Stimulated activated naive CD4-positive, alpha-beta T cell (primary cell): ENCODE measurements at regions not wholly inside any gene's neighbourhood (a gene's known extent, or its start where the extent isn't known, plus 50 kb on each side); places are given as distances from the start of the nearest gene placed in this dataset.
"Not testable (repeated sequence)": the region's sequence is repeated elsewhere in the genome, so short reads cannot be mapped to it uniquely, and the experiment has no call there.

ENCODE experiments used
- DNase-seq, 6 experiments: peaks; one replicate each; lab custom pipeline; 2025; lab: John Stamatoyannopoulos, UW

DNA sequence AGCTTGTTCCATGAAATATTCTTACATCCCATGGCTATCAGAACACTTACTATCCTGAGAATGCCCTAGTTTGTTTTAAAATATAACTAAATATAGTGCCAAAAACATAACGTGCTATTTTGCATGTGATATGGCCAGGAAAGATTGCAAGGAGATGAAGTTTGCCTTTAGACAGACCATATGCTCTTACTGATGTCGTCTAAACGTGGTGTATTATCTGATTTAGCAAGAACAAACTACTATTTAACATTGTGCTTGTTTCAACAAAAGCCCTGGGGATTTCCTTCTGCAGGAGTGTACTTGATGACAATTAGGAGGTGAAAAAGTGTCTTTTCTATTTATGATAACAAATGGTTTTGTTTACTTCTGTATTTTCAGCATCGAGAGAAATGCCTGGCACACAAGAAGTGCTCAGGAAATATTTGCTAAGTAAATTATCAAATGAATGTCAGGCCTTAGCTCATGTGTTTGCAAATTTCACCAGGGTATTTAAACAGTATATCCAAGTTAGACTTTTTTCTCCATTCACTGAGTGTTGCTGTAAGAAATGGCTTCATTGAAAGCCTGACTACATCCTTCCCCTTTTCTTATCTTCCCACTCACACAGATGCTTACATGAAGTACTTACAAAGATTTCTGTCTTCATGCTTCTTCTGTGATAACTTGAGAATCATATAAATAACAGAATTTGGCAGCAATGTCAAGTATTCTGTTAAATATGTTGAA is 1033.6 kb downstream of the CDH8 start:
- DNase-seq: no peak

GRCh38 chr16:60991886-60992285 is 1044.4 kb downstream of the CDH8 start:
- no peak for DNase-seq

DNA sequence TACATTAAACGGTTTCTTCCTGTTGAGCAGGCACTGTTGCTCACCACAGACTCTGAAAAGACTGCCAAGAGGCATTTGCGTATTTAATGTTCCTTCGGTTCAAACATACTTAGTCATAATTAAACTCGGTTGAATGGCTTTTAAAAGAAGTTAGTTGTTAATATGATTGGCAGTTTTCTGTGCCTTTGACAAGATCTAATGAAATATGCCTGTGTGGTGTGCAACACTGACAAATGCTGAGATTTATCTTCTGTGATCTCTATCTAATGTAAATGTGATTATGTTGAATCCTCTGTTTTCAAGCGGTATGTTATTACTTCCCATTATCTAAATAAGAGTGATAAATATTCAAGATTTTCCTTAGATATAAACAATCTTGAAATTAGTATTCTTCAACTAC is 1046.6 kb downstream of the CDH8 start:
- no peak for DNase-seq

DNA sequence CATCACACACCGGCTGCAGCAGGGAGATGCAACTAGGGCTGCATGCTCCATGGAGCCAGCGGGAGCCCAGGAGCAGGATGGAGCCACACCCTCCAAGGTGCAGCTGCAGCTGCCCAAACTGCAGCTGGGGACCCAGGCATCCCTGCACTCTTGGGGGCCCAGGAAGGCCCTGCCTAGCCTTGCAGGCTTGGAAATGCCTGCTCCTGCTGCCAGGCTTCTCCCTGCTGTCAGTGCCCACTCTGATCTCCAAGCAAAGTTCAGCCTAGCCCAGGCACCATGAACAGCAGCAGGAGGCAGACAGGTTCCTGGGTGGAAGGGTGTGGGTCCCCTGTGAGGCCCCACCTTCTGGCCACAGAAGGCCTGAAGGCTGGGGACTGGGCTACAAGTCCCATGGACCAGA is 1057.1 kb downstream of the CDH8 start:
- no peak for DNase-seq

DNA sequence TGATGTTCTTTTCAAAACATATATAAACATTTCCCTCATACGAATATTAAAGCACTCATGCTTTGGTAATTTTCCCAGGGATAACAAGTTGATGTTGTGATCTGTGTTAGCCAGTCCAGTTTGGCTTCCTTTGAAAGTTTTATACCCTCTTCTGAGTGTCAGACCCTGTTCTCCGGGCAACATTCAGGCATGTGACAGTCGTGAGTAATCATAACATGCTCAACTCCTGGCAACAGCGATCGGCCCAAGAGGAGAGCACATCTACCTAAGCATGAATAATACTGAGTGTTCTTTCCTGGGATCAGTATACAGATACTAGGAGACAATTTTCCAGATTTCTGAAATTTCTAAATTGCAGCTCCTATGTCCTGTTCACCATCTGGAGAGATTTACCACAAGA is 1086.4 kb downstream of the CDH8 start:
- no peak for DNase-seq

DNA sequence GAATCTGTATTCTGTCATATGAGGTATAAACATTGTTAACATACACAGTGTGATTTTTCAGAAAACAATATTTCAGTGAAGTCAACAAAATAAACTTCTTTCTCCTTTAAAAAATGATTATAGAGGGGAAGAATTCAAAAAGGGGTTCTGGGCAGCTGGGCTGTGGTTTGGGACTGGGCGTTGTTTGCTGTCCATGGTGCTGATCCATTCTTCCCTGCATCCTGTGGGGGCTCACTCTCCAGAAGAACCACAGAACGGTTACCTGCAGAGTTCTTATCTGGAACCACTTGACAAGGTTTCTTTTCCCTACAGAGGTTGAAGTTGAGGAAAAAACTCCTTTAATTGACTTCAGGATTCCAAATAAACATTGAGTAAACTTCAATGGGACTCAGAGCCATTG is 1091.0 kb downstream of the CDH8 start:
- DNase-seq: no peak

- DNase-seq: not testable (repeated sequence)
Observed at GRCh38 chr16:60936189-60936588, 1100.0 kb downstream of the CDH8 start.

- DNase-seq: no peak
Observed at GRCh38 chr16:60932600-60932999, 1103.6 kb downstream of the CDH8 start.

DNA sequence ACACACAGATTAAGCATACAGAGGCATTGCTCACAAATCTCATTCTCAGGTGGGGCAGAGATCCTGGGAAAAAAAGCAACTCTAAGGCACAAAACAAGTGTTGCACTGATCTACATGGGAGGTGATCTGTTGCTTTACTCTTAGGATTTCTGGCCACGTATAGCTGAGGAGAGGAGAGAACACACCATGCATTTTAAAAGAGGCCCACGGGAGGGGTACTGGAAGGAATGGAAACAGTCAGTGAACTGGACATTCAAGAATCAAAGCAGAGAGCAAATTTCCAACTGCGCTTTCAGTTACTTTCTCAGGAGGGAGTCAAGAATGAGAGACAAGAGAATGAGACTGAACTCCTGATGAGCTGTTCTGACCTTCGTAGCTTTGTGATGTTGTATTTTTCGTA is 1105.9 kb downstream of the CDH8 start:
- no peak for DNase-seq

- DNase-seq: no peak
Observed at GRCh38 chr16:60922920-60923319, 1113.3 kb downstream of the CDH8 start.

DNA sequence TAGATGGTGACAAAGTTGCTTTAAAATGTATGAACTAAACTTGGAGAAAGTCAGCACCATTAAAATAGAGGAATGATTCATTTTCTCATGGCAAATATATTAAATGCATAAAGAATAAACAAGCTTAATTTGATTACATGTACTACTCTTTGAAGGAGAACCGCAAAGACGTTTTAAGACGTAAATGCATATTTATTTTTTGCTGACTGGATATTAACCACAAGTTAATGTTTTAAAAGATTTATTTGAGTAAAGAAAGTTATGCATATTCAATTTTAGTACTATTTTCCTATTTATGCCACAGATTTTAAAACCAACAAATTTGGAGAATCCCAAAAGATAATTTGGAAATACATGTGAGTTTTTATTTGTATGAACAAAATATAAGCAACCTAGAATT is 1121.9 kb downstream of the CDH8 start:
- DNase-seq: no peak

DNA sequence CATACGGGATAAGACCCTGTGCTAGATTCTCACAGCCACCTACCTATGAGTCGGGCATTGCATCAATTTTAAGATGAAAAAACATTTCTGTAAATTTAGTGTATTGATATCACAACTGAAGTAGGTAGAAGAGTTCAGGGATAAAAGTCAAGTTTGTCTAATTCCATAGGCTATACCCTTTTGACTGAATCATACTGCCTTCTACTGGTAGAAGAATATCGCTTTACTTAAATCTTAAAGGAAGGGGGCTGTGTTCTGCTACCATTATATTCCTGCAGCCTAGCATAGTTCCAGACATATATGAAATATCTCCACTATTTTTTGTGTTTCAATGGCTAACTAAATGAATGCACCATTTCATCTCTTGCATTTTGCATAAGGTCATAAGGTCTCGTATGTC is 1128.6 kb downstream of the CDH8 start:
- DNase-seq: no peak

DNA sequence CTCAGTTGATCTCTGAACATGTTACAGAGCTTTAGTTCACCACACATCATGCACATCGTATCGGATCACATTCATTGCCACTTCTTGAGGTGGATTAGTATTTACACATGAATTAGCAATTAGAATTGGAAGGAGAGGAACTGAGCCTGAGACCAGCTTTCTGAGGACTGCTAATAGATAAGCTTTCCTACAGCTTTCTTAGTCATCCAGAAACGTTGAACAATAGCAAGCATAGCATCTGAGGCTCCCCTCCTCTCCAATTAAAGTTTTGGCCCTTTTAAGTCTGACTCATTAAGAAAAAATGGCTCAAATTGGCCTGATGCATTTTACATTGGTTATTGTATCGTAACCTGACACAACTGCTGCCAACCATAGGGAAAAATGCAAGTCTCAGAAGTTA is 1130.4 kb downstream of the CDH8 start:
- DNase-seq: no peak

DNA sequence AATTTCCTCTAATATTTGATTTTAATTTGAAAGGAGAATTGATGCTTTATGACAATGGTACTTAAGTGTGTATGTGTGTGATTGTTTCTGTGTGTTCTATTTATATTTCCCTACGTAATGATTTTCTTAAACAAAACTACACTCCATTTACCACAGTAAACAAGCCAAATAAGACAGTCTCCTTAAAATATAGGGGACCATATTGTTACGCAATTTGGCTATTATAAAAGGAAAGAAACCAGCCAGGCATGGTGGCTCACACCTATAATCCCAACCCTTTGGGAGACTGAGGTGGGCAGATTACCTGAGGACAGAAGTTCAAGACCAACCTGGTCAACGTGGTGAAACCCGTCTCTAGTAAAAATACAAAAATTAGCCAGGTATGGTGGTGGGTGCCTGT is 1134.1 kb downstream of the CDH8 start:
- DNase-seq: no peak

DNA sequence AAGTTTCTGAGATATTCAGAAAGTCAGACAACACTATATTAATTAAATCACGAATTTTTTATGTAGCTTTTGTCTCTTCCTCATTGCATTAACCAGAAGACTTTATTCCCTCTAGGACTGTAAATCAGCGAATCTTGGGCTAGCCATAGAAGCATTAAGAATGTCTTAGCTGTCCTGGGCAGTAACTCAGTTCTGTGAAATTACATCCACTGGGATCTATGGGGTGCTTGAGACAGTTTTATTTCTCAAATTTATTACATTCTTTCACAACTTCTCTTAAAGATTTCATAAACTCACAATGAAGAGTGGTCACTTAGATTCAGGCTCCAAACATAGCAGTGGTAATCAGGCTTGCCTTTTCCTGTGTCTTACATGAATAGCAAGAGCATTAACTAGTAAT is 1153.4 kb downstream of the CDH8 start:
- DNase-seq: no peak

DNA sequence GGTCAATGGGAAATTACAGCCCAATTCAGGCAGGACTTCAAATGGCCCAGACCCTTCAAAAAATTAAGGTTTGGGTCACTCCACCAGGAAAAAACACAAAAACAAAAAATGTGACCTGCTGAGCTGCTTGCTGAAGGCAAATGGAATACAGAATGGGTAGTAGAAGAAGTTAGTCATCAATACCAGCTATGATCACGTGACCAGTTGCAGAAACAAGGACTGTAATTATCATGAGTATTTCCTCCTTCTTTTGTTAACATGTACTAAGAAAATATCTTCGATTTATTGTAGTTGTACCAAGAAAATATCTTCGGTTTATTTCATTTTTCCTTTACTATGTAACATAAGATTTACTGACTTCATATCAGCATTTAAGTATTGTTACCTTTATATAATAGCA is 1183.6 kb downstream of the CDH8 start:
- DNase-seq: no peak

DNA sequence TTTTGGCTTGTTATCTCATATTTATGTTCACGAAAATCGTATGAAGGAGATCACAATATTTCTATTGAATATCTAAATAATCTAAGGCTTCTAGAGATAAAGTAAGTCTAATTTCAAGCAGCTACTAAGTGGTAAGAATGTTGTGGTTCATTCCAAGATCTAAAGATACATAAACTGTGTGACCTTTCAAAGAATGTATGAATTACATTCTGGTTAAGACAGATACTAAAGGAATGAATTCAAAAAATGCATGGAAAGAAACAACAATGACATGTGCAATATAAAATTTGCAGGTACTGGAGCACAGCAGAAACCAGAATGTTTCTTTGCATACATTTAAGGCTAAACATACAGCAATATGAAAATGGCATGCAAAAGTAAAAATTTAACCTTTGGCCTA is 1214.6 kb downstream of the CDH8 start:
- DNase-seq: no peak

DNA sequence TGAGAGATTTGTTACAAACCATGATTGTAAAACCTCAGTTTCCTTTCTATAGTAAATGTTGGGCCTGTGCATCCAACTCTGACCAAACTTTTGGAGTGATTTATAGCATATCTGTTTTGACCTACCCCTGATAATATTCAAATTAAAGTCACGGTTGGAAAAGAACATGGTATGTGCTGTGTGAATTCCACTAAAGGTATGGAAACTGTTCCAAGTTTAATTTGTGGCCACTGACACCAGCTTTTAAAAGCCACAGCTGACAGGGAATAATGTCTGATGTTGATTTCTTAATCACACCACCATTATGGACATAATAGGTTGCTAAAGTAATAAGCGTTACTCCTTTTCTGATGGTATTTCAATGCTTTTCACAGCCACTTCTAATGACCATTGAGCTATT is 1215.9 kb downstream of the CDH8 start:
- no peak for DNase-seq

GRCh38 chr16:60818465-60818864 is 1217.8 kb downstream of the CDH8 start:
- DNase-seq: no peak

GRCh38 chr16:60816461-60816860 is 1219.8 kb downstream of the CDH8 start:
- no peak for DNase-seq

DNA sequence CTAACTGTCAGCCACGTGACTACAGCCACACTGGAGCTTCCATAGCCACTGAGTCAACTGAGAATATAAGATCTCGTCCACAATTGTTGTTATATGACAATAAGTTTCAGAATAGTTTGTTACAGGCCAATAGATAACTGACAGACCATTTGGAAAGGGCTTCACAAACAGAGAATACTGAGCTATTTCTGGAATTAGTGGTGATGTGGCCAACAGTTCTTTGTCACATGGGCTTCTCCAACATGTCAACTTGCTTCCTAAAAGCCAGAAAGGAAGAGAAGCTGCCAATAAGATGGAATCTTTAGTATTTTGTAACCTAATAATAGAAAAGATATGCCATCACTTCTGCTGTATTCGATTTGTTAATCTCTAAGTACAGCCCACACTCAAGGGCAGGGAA is 1220.4 kb downstream of the CDH8 start:
- no peak for DNase-seq

GRCh38 chr16:60815033-60815432 is 1221.2 kb downstream of the CDH8 start:
- no peak for DNase-seq

GRCh38 chr16:60811657-60812056 is 1224.6 kb downstream of the CDH8 start:
- no peak for DNase-seq

DNA sequence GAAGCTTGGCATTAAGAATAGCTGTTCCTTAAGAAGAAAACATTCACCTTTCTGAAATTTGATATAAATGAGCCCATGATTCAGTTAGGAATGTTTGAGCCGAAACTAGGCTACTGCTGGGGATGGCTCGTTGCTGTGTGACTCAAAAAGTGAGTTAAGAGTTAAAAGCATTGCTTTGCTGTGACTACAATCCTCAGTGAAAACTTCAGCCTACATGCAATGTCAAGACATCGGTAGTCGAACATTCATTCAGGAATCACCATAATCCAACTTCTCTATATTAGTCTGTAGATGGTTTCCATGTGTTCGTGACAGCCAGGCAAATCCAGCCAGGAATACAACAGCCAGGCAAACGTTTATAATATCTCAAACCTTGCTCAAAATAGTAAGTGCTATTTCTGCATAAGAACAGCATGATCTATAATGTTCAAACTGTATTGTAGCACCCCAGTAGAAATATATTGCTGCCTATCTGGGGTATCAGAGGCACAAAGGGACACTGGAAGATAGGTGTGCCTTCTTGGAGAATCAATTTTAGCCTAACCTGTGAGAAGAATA is 1225.1 kb downstream of the CDH8 start:
- no peak for DNase-seq
